CD4-positive, alpha-beta T cell (primary cell): ENCODE measurements at regions not wholly inside any gene's neighbourhood (a gene's known extent, or its start where the extent isn't known, plus 50 kb on each side); places are given as distances from the start of the nearest gene placed in this dataset.

Experiments used
- ATAC-seq: fragments of 200-7000 bp; cut with Tn5 transposase; one replicate; pipeline ENCODE4 v1.10.0; 2022; ENCODE audit warnings: mild to moderate bottlenecking; ENCODE audit not compliant: poor library complexity
- CTCF ChIA-PET: fragments of 350-600 bp; sonication (Branson Sonifier 250); formaldehyde crosslinking; loops from one replicate; lab custom pipeline; 2021; ENCODE audit warnings: antibody characterized with exemption, inconsistent platforms; lab: Charles Lee
- POLR2A ChIA-PET: fragments of 350-600 bp; sonication (Branson Sonifier 250); formaldehyde crosslinking; loops from one replicate; lab custom pipeline; 2021; ENCODE audit warnings: antibody characterized with exemption, inconsistent platforms; lab: Charles Lee
- DNase-seq, 14 experiments: peaks; one replicate each; pipeline ENCODE4 v3.0.0-alpha.2; 2013 to 2020; ENCODE audit warnings: mixed read lengths in 2 of 14
- H3K27ac ChIP-seq, 2 donors: one replicate each; pipeline versions ENCODE4 v1.5.1 to v1.7.0; 2013; ENCODE audit warnings: low read length in 2 of 2, low read depth in 1 of 2, mild to moderate bottlenecking in 1 of 2
- H3K27me3 ChIP-seq, 2 experiments: 1 replicate in 1 of 2; 2 replicates in 1 of 2; pipeline versions ENCODE4 v1.6.1 to v1.7.0; 2013; ENCODE audit warnings: low read length in 2 of 2, control low read depth in 1 of 2, mild to moderate bottlenecking in 1 of 2, moderate library complexity in 1 of 2; ENCODE audit not compliant: insufficient read depth in 2 of 2, control insufficient read depth in 1 of 2
- H3K36me3 ChIP-seq: one replicate; pipeline ENCODE4 v1.6.1; 2013; ENCODE audit warnings: low read length, control low read depth; ENCODE audit not compliant: insufficient read depth
- H3K4me1 ChIP-seq: one replicate; pipeline ENCODE4 v1.6.1; 2013; ENCODE audit warnings: low read length, control low read depth; ENCODE audit not compliant: insufficient read depth
- H3K4me3 ChIP-seq: one replicate; pipeline ENCODE4 v1.5.1; 2013; ENCODE audit warnings: mild to moderate bottlenecking, low read length, moderate library complexity
- H3K9me3 ChIP-seq, 2 experiments: 1 replicate in 1 of 2; 2 replicates in 1 of 2; pipeline versions ENCODE4 v1.6.1 to v1.7.0; 2013; ENCODE audit warnings: low read length in 2 of 2, mild to moderate bottlenecking in 2 of 2, control low read depth in 1 of 2, moderate library complexity in 1 of 2; ENCODE audit not compliant: control insufficient read depth in 1 of 2, insufficient read depth in 1 of 2
- H3K27ac Mint-ChIP-seq: one replicate; pipeline ENCODE4 v1.8.0; 2020; ENCODE audit warnings: mixed read lengths
- H3K27me3 Mint-ChIP-seq: one replicate; pipeline ENCODE4 v1.8.0; 2021; ENCODE audit warnings: mixed read lengths
- H3K36me3 Mint-ChIP-seq: one replicate; pipeline ENCODE4 v1.8.0; 2021; ENCODE audit warnings: low read depth, mixed read lengths
- H3K4me1 Mint-ChIP-seq: one replicate; pipeline ENCODE4 v1.8.0; 2021; ENCODE audit warnings: low read depth, mixed read lengths
- H3K4me3 Mint-ChIP-seq: one replicate; pipeline ENCODE4 v1.8.0; 2020; ENCODE audit warnings: mild to moderate bottlenecking, mixed read lengths
- H3K9me3 Mint-ChIP-seq: one replicate; pipeline ENCODE4 v1.8.0; 2020; ENCODE audit warnings: mixed read lengths
- intact Hi-C, 2 experiments: fragments of 100-400 bp; cut with DNase I in 1 of 2; cut with micrococcal nuclease in 1 of 2; formaldehyde crosslinking; loops; one replicate each; pipeline versions ENCODE4 v1.15.1 to v1.9.0; 2023 to 2025; cut with DNase I, micrococcal nuclease
- TF ChIP-seq, protein P1 (sequence below): fragments of 200-600 bp; IDR thresholded peaks from one replicate; pipeline ENCODE4 v1.8.0; 2022; ENCODE audit warnings: antibody characterized with exemption, mild to moderate bottlenecking

GRCh38 chr22:49503896-49504521, 323.7 kb downstream of the BRD1 start:
- ChIA-PET POLR2A (no interaction called here), CTCF (no interaction called here)
- peaks cover 2% of the 10 kb centered on the region for H3K9me3 Mint-ChIP-seq
- Histone ChIP-seq H3K36me3 (no peaks in the 10 kb centered on the region), H3K4me3 (no peak overlapping the region), H3K4me1 (no peaks in the 10 kb centered on the region), H3K9me3 (peaks cover 0 to 14% of the 10 kb centered on the region in 2 experiments), H3K27me3 (no peaks in the 10 kb centered on the region), H3K27ac (no peak overlapping the region)
- no peak overlapping the region for H3K4me3 Mint-ChIP-seq
- H3K4me1 Mint-ChIP-seq: peaks cover 5% of the 10 kb centered on the region
- no peak overlapping the region for H3K27ac Mint-ChIP-seq
- TF ChIP-seq, protein P1, sequence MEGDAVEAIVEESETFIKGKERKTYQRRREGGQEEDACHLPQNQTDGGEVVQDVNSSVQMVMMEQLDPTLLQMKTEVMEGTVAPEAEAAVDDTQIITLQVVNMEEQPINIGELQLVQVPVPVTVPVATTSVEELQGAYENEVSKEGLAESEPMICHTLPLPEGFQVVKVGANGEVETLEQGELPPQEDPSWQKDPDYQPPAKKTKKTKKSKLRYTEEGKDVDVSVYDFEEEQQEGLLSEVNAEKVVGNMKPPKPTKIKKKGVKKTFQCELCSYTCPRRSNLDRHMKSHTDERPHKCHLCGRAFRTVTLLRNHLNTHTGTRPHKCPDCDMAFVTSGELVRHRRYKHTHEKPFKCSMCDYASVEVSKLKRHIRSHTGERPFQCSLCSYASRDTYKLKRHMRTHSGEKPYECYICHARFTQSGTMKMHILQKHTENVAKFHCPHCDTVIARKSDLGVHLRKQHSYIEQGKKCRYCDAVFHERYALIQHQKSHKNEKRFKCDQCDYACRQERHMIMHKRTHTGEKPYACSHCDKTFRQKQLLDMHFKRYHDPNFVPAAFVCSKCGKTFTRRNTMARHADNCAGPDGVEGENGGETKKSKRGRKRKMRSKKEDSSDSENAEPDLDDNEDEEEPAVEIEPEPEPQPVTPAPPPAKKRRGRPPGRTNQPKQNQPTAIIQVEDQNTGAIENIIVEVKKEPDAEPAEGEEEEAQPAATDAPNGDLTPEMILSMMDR: no peak
- peaks cover 9% of the 10 kb centered on the region for H3K36me3 Mint-ChIP-seq
- DNase-seq (no peak), ATAC-seq (no peak)
- no peaks in the 10 kb centered on the region for H3K27me3 Mint-ChIP-seq
- intact Hi-C loops: no loop called here

- TF ChIP-seq, protein P1: no peak
- Histone ChIP-seq H3K27me3 (no peaks in the 10 kb centered on the region), H3K36me3 (no peaks in the 10 kb centered on the region), H3K9me3 (peaks cover 0 to 13% of the 10 kb centered on the region in 2 experiments), H3K27ac (no peak overlapping the region), H3K4me3 (no peak overlapping the region), H3K4me1 (no peaks in the 10 kb centered on the region)
- Mint-ChIP-seq H3K4me3 (no peak overlapping the region), H3K9me3 (peaks cover 2% of the 10 kb centered on the region), H3K36me3 (peaks cover 5% of the 10 kb centered on the region), H3K27me3 (no peaks in the 10 kb centered on the region), H3K27ac (no peak overlapping the region), H3K4me1 (peaks cover 5% of the 10 kb centered on the region)
- intact Hi-C loops: no loop called here
- POLR2A ChIA-PET: no interaction called here
- CTCF ChIA-PET: no interaction called here
- DNase-seq (no peak), ATAC-seq (no peak)
Measured at GRCh38 chr22:49503321-49503720, 324.4 kb downstream of the BRD1 start.

DNA sequence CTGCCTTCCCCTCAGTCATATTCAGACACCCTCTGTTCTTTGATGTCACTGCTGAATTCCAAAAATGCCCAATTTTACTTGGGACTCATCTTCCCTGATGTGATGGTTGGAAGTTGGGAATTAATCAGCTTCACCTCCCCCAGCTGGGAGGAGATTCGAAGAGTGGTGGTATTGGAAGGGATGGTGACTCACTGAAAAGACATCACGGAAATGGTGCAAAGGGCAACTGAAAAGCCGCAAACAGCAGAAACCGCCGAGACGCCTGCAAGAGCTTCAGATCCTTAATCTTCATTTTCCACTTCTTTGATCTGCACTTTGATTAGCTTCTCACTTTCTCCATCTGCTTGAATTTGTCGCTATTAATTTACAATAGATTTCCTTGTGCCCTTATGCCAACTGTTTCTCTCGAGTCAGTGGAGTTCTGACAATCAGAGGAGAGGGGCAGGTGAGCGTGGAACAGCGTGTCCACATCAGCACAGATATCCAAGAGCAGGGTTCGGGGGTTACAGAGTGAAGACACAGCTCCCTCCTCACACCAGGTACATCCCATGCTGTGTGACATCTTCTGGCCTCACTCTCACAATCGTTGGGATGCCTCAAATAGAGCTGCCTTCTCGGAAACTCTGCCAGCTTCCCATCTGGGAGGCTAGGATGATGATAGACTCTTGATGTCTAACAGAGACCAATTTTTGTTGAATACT, 325.4 kb downstream of the BRD1 start:
- Mint-ChIP-seq H3K27me3 (no peaks in the 10 kb centered on the region), H3K36me3 (no peaks in the 10 kb centered on the region), H3K27ac (no peak overlapping the region), H3K4me1 (peaks cover 5% of the 10 kb centered on the region), H3K4me3 (no peak overlapping the region), H3K9me3 (no peaks in the 10 kb centered on the region)
- no peak overlapping the region for H3K27ac ChIP-seq
- no peaks in the 10 kb centered on the region for H3K27me3 ChIP-seq
- H3K9me3 ChIP-seq: peaks cover 0 to 6% of the 10 kb centered on the region in 2 experiments
- no peak overlapping the region for H3K4me3 ChIP-seq
- TF ChIP-seq, protein P1: no peak
- intact Hi-C loops: no loop called here
- ChIA-PET CTCF (no interaction called here), POLR2A (no interaction called here)
- no peaks in the 10 kb centered on the region for H3K4me1 ChIP-seq
- ATAC-seq (no peak), DNase-seq (peak in 4 of 14 experiments; percentile 4 to 15 (median 8))
- H3K36me3 ChIP-seq: no peaks in the 10 kb centered on the region
